C4-2B (cell line): ENCODE measurements at regions not wholly inside any gene's neighbourhood (a gene's known extent, or its start where the extent isn't known, plus 50 kb on each side); places are given as distances from the start of the nearest gene placed in this dataset.

Experiments used
- ZFX ChIP-seq: fragments of 450-650 bp; IDR thresholded peaks from 2 replicates; pipeline ENCODE4 v1.6.1; 2017
- TF ChIP-seq, protein P1 (sequence below): fragments of 450-650 bp; conservative IDR thresholded peaks from 2 replicates; pipeline ENCODE4 v1.5.1; 2017; ENCODE audit warnings: mild to moderate bottlenecking

DNA sequence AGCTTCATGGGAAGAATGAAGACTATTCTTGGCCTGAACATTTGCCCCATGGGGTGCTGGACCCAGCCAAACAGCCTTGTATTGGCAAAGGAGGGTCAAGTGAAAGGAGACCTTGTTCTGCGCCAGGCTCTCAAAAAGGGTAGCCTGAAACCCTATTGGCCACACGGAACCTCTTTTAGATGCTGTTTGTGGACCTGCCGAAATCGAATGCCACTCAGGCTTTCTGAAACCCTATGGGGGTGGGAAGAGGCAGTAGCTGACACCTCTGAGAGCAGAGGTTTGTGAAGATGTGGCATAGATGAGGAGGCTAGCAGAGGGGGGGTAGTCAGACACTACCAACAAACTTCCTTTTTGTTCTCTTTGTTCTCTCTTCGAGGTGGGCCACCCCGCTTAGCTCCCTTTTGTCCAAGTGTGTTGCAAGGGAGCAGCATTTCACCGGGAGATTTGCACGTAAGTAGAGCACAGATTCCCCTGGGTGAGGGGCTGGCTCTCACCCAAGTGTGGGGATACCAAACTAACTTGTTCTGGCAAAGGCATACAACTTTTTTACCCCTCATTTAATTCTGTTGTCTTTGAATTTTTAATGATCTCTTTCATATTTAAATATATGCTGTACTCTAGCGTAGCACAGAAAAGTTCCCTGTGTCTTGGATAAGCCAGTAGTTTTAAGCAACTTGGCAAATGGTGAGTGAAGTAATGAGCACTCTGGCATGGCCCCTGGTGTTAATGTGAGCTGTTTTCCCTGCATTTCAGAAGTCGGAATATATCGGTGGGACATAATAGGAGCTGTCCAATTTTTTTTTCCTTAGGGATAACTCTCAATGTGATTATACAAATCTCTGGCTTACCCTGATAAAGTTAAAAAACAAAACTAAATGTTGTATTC is 107.7 kb downstream of the SEPTIN7 start:
- TF ChIP-seq, protein P1, sequence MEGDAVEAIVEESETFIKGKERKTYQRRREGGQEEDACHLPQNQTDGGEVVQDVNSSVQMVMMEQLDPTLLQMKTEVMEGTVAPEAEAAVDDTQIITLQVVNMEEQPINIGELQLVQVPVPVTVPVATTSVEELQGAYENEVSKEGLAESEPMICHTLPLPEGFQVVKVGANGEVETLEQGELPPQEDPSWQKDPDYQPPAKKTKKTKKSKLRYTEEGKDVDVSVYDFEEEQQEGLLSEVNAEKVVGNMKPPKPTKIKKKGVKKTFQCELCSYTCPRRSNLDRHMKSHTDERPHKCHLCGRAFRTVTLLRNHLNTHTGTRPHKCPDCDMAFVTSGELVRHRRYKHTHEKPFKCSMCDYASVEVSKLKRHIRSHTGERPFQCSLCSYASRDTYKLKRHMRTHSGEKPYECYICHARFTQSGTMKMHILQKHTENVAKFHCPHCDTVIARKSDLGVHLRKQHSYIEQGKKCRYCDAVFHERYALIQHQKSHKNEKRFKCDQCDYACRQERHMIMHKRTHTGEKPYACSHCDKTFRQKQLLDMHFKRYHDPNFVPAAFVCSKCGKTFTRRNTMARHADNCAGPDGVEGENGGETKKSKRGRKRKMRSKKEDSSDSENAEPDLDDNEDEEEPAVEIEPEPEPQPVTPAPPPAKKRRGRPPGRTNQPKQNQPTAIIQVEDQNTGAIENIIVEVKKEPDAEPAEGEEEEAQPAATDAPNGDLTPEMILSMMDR: no peak
- no peak for TF ChIP-seq ZFX
